PC-3 (cell line): ENCODE measurements at regions not wholly inside any gene's neighbourhood (a gene's known extent, or its start where the extent isn't known, plus 50 kb on each side); places are given as distances from the start of the nearest gene placed in this dataset.

Experiments
- ATAC-seq: fragments of 200-7000 bp; cut with Tn5 transposase; 2 replicates; pipeline ENCODE4 v1.9.1; 2020; ENCODE audit warnings: mild to moderate bottlenecking, moderate library complexity
- BruUV-seq: library from RNA; stranded (reverse); fragments of 400-500 nt; replicated peaks from 2 replicates; lab custom pipeline; 2021; lab: Mats Ljungman, UMichigan
- CTCF ChIA-PET: fragments of 300-600 bp; sonication (Branson Sonifier 250); formaldehyde crosslinking; loops from one replicate; lab custom pipeline; 2022; ENCODE audit warnings: antibody characterized with exemption; lab: Charles Lee
- POLR2A ChIA-PET: fragments of 300-600 bp; sonication (Branson Sonifier 250); formaldehyde crosslinking; loops from one replicate; lab custom pipeline; 2022; ENCODE audit warnings: antibody characterized with exemption; ENCODE audit not compliant: unreplicated experiment; lab: Charles Lee
- DNase-seq: peaks from one replicate; pipeline ENCODE4 v3.0.0-alpha.2; 2015
- H2AFZ ChIP-seq: fragments of 300-600 bp; sonication (generic); 2 replicates; pipeline ENCODE4 v1.6.0; 2016; ENCODE audit warnings: antibody characterized with exemption, low read length
- H3F3A ChIP-seq: fragments of 300-600 bp; sonication (generic); one replicate; pipeline ENCODE4 v1.6.0; 2017; ENCODE audit warnings: antibody characterized with exemption, low read length, control low read depth, mild to moderate bottlenecking; ENCODE audit not compliant: unreplicated experiment
- H3K27ac ChIP-seq: fragments of 300-600 bp; sonication (generic); 2 replicates; pipeline ENCODE4 v1.5.1; 2016; ENCODE audit warnings: mild to moderate bottlenecking, low read length
- H3K27me3 ChIP-seq: fragments of 300-600 bp; sonication (generic); 2 replicates; pipeline ENCODE4 v1.6.1; 2016; ENCODE audit warnings: low read length, mixed read lengths
- H3K36me3 ChIP-seq: fragments of 300-600 bp; sonication (generic); 2 replicates; pipeline ENCODE4 v1.6.1; 2016; ENCODE audit warnings: low read depth, mixed run types, low read length, mixed read lengths
- H3K4me1 ChIP-seq: fragments of 300-600 bp; sonication (generic); 2 replicates; pipeline ENCODE4 v1.5.1; 2016; ENCODE audit warnings: low read length; ENCODE audit not compliant: insufficient read depth
- H3K4me2 ChIP-seq: fragments of 300-600 bp; sonication (generic); 2 replicates; pipeline ENCODE4 v1.6.0; 2016; ENCODE audit warnings: low read length
- H3K4me3 ChIP-seq: fragments of 300-600 bp; sonication (generic); 2 replicates; pipeline ENCODE4 v1.5.1; 2016; ENCODE audit warnings: mild to moderate bottlenecking, low read length, mixed read lengths
- H3K79me2 ChIP-seq: fragments of 300-600 bp; sonication (generic); 2 replicates; pipeline ENCODE4 v1.6.1; 2017; ENCODE audit warnings: low read length, mixed read lengths
- H3K9ac ChIP-seq: fragments of 300-600 bp; sonication (generic); 2 replicates; pipeline ENCODE4 v1.6.0; 2016; ENCODE audit warnings: mild to moderate bottlenecking, low read length
- H3K9me2 ChIP-seq: fragments of 300-600 bp; sonication (generic); replicated peaks from 2 replicates; pipeline ENCODE4 v1.6.1; 2016; ENCODE audit warnings: mixed run types, low read length, mixed read lengths
- H3K9me3 ChIP-seq: fragments of 300-600 bp; sonication (generic); 2 replicates; pipeline ENCODE4 v1.6.1; 2016; ENCODE audit warnings: low read length, mixed read lengths
- H4K20me1 ChIP-seq: fragments of 300-600 bp; sonication (generic); 2 replicates; pipeline ENCODE4 v1.6.1; 2016; ENCODE audit warnings: low read length, mixed read lengths
- EZH2 ChIP-seq: fragments of 300-600 bp; sonication (generic); IDR thresholded peaks from one replicate; pipeline ENCODE4 v1.6.1; 2017; ENCODE audit warnings: antibody characterized with exemption, mild to moderate bottlenecking, low read length; ENCODE audit not compliant: unreplicated experiment
- EZH2phosphoT487 ChIP-seq: fragments of 300-600 bp; sonication (generic); IDR thresholded peaks from 2 replicates; pipeline ENCODE4 v1.6.1; 2018; ENCODE audit warnings: mild to moderate bottlenecking, antibody characterized with exemption, low read length, borderline replicate concordance
- intact Hi-C: fragments of 100-400 bp; cut with micrococcal nuclease; formaldehyde crosslinking; loops from 2 replicates; pipeline ENCODE4 v1.9.0; 2023
- TF ChIP-seq, protein P1 (sequence below): fragments of 300-600 bp; sonication (generic); conservative IDR thresholded peaks from 2 replicates; pipeline ENCODE4 v1.5.1; 2017; ENCODE audit warnings: antibody characterized with exemption, low read depth, mild to moderate bottlenecking, low read length

DNA sequence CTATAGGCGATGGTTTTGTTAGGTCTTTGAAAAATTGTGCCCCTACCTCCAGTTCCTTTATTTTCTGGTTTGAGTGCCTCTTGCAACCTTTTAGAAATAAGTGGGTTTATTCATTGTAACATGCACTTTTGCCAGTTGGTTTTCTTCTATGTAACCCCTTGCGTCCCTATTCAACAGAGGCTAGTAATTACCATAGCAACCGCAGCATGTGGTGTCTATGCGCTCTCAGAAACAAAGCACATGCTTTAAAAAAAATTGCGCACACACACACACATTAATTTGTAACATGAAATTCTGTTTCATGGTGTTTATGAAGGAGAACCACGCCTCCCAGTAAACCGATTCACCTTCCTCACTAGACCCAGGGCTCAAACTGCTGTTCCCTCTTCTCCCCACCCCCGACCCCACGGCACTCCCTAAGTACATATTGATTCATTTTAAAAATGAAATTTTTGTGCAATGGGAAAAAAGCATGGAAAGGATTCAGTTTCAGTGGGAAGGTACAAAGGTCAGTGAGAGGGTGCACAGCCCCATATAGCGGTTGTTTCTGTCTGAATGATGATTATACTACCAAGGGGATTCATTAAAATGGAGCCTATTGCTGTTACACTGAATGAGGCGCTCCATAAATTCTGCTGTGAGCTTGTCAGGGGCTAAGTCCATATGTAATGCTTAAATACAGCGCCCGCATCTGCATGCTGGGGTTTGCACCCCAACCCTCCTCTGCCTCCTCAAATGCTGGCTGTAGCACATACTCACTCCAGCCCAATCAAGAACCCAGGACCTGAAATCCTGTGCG is 206.9 kb downstream of the ICOS start:
- no peaks in the 10 kb centered on the region for H3K9me3 ChIP-seq
- H3F3A ChIP-seq, result no peaks in the 10 kb centered on the region
- no peaks in the 10 kb centered on the region for H3K4me1 ChIP-seq
- no peaks in the 10 kb centered on the region for H3K9me2 ChIP-seq
- peaks cover 67% of the 10 kb centered on the region for H3K27me3 ChIP-seq
- ATAC-seq (no peak), DNase-seq (no peak)
- no peak overlapping the region for H3K9ac ChIP-seq
- CTCF ChIA-PET, result no interaction called here
- POLR2A ChIA-PET, result no interaction called here
- no peaks in the 10 kb centered on the region for H3K79me2 ChIP-seq
- H3K36me3 ChIP-seq, result no peaks in the 10 kb centered on the region
- no peak overlapping the region for H2AFZ ChIP-seq
- no peaks in the 10 kb centered on the region for H4K20me1 ChIP-seq
- no TSS peak for BruUV-seq
- no peak for TF ChIP-seq EZH2
- TF ChIP-seq, protein P1, sequence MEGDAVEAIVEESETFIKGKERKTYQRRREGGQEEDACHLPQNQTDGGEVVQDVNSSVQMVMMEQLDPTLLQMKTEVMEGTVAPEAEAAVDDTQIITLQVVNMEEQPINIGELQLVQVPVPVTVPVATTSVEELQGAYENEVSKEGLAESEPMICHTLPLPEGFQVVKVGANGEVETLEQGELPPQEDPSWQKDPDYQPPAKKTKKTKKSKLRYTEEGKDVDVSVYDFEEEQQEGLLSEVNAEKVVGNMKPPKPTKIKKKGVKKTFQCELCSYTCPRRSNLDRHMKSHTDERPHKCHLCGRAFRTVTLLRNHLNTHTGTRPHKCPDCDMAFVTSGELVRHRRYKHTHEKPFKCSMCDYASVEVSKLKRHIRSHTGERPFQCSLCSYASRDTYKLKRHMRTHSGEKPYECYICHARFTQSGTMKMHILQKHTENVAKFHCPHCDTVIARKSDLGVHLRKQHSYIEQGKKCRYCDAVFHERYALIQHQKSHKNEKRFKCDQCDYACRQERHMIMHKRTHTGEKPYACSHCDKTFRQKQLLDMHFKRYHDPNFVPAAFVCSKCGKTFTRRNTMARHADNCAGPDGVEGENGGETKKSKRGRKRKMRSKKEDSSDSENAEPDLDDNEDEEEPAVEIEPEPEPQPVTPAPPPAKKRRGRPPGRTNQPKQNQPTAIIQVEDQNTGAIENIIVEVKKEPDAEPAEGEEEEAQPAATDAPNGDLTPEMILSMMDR, result no peak
- TF ChIP-seq EZH2phosphoT487, result no peak
- no peak overlapping the region for H3K27ac ChIP-seq
- no peak overlapping the region for H3K4me2 ChIP-seq
- intact Hi-C loops, result loop anchor here (10.0 kb wide), 2 partner anchors 551 to 701 kb away; no protein-coding TSS in a partner anchor
- no peak overlapping the region for H3K4me3 ChIP-seq

DNA sequence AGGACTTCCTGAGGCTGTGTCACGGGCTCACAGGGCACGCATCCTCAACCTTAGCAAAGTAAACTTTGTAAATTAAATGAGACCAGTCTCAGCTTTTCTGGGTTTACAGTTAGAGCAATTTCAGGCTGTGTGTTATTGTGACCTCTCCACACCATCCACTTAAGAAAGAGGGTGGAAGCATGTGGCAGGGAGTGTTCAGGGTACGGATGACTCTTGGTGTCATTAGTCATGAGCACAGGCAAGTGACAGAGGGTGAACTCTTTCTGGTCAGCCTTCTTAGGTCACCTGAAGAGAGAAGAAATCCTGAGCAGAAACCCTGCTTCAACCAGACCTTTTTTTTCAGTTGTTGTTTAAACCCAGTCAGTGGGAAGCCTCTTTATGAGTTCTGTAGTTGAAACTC is 207.9 kb downstream of the ICOS start:
- intact Hi-C loops, result loop anchor here (10.0 kb wide), 2 partner anchors 550 to 700 kb away; no protein-coding TSS in a partner anchor
- ATAC-seq (no peak), DNase-seq (no peak)
- Histone ChIP-seq H3K9ac (no peak overlapping the region), H3K4me2 (no peak overlapping the region), H3K4me1 (no peaks in the 10 kb centered on the region), H2AFZ (no peak overlapping the region), H3K27ac (no peak overlapping the region), H3K79me2 (no peaks in the 10 kb centered on the region), H3F3A (no peaks in the 10 kb centered on the region), H4K20me1 (no peaks in the 10 kb centered on the region), H3K27me3 (peaks cover 67% of the 10 kb centered on the region), H3K4me3 (no peak overlapping the region), H3K36me3 (no peaks in the 10 kb centered on the region), H3K9me3 (no peaks in the 10 kb centered on the region), H3K9me2 (no peaks in the 10 kb centered on the region)
- TF ChIP-seq EZH2phosphoT487, result no peak
- TF ChIP-seq, protein P1, result no peak
- TF ChIP-seq EZH2, result no peak
- ChIA-PET CTCF (interaction anchor here (0.6 kb wide), 1 partner anchor 386 kb away, joined by 3 read pairs; no protein-coding TSS in a partner anchor), POLR2A (no interaction called here)
- BruUV-seq, result no TSS peak

GRCh38 chr2:204145263-204145751 is 208.7 kb downstream of the ICOS start:
- Histone ChIP-seq H3K36me3 (no peaks in the 10 kb centered on the region), H3K4me2 (peak overlapping the region; percentile 93), H3K4me1 (no peaks in the 10 kb centered on the region), H3K27me3 (peaks cover 64% of the 10 kb centered on the region), H3K4me3 (peak overlapping the region; percentile 68), H2AFZ (peak overlapping the region; percentile 89), H3F3A (no peaks in the 10 kb centered on the region), H3K9ac (no peak overlapping the region), H3K9me3 (no peaks in the 10 kb centered on the region), H3K9me2 (no peaks in the 10 kb centered on the region), H3K27ac (no peak overlapping the region), H3K79me2 (no peaks in the 10 kb centered on the region), H4K20me1 (no peaks in the 10 kb centered on the region)
- BruUV-seq, result no TSS peak
- peak; percentile 99 for ATAC-seq
- CTCF ChIA-PET, result interaction anchor here (0.5 to 1.0 kb wide), 7 partner anchors 32 to 1534 kb away, joined by 3 to 5 read pairs (median 4); no protein-coding TSS in a partner anchor
- TF ChIP-seq EZH2phosphoT487 (no peak), EZH2 (no peak)
- TF ChIP-seq, protein P1, result peak; percentile 98
- intact Hi-C loops, result loop anchor here (1.0 to 10.0 kb wide), 5 partner anchors 182 to 1803 kb away; no protein-coding TSS in a partner anchor
- POLR2A ChIA-PET, result no interaction called here
- DNase-seq, result peak; percentile 87
